ENCODE measurements at regions not wholly inside any gene's neighbourhood (a gene's known extent, or its start where the extent isn't known, plus 50 kb on each side); places are given as distances from the start of the nearest gene placed in this dataset.
"Not testable (repeated sequence)": the region's sequence is repeated elsewhere in the genome, so short reads cannot be mapped to it uniquely, and the experiment has no call there.

GRCh38 chr9:16052757-16053530 lies 500.1 kb downstream of the CCDC171 start:
- DNase-seq (ENCODE audit: low read depth, low spot score): no peak

GRCh38 chr9:16057541-16057940 lies 504.7 kb downstream of the CCDC171 start:
- no peak for DNase-seq (ENCODE audit: low read depth, low spot score)

GRCh38 chr9:16058131-16058549 lies 505.3 kb downstream of the CCDC171 start:
- DNase-seq (ENCODE audit: low read depth, low spot score): no peak

- no peak for DNase-seq (ENCODE audit: low read depth, low spot score)
Observed at GRCh38 chr9:16060436-16061129, 507.7 kb downstream of the CCDC171 start.

- DNase-seq (ENCODE audit: low read depth, low spot score): no peak
Observed at GRCh38 chr9:16062542-16063240, 509.8 kb downstream of the CCDC171 start.

- no peak for DNase-seq (ENCODE audit: low read depth, low spot score)
Observed at GRCh38 chr9:16063241-16063591, 510.4 kb downstream of the CCDC171 start.

GRCh38 chr9:16064771-16065170 lies 511.9 kb downstream of the CCDC171 start:
- DNase-seq (ENCODE audit: low read depth, low spot score): no peak

GRCh38 chr9:16066201-16066600 lies 513.4 kb downstream of the CCDC171 start:
- DNase-seq (ENCODE audit: low read depth, low spot score): not testable (repeated sequence)

GRCh38 chr9:16068476-16068875 lies 515.6 kb downstream of the CCDC171 start:
- no peak for DNase-seq (ENCODE audit: low read depth, low spot score)

GRCh38 chr9:16069249-16069648 lies 516.4 kb downstream of the CCDC171 start:
- no peak for DNase-seq (ENCODE audit: low read depth, low spot score)

GRCh38 chr9:16069671-16070454 lies 517.0 kb downstream of the CCDC171 start:
- no peak for DNase-seq (ENCODE audit: low read depth, low spot score)

- no peak for DNase-seq (ENCODE audit: low read depth, low spot score)
Observed at GRCh38 chr9:16070455-16071145, 517.8 kb downstream of the CCDC171 start.

- no peak for DNase-seq (ENCODE audit: low read depth, low spot score)
Observed at GRCh38 chr9:16071400-16071799, 518.6 kb downstream of the CCDC171 start.

GRCh38 chr9:16074963-16075362 lies 522.1 kb downstream of the CCDC171 start:
- no peak for DNase-seq (ENCODE audit: low read depth, low spot score)

- no peak for DNase-seq (ENCODE audit: low read depth, low spot score)
Observed at GRCh38 chr9:16075696-16076095, 522.9 kb downstream of the CCDC171 start.

GRCh38 chr9:16076511-16076910 lies 523.7 kb downstream of the CCDC171 start:
- DNase-seq (ENCODE audit: low read depth, low spot score): no peak

GRCh38 chr9:16082796-16083195 lies 530.0 kb downstream of the CCDC171 start:
- DNase-seq (ENCODE audit: low read depth, low spot score): no peak

GRCh38 chr9:16085167-16085726 lies 532.4 kb downstream of the CCDC171 start:
- no peak for DNase-seq (ENCODE audit: low read depth, low spot score)

- DNase-seq (ENCODE audit: low read depth, low spot score): no peak
Observed at GRCh38 chr9:16090907-16091629, 538.2 kb downstream of the CCDC171 start.

Data from iPS DF 19.7 (cell line).